Vagina (tissue), 2 donors: ENCODE measurements at regions not wholly inside any gene's neighbourhood (a gene's known extent, or its start where the extent isn't known, plus 50 kb on each side); places are given as distances from the start of the nearest gene placed in this dataset.

Experiments used
- POLR2A ChIP-seq, 2 donors: fragments of 450-650 bp; IDR thresholded peaks; one replicate each; pipeline ENCODE4 v1.6.1; 2017; ENCODE audit warnings: antibody characterized with exemption in 2 of 2, mild to moderate bottlenecking in 2 of 2, moderate library complexity in 2 of 2
- TF ChIP-seq, protein P1 (sequence below), 3 experiments: fragments of 450-650 bp in 2 of 3; fragments of 200-600 bp in 1 of 3; sonication (generic) in 1 of 3; IDR thresholded peaks; one replicate each; pipeline ENCODE4 v1.5.1; 2017 to 2019; ENCODE audit warnings: antibody characterized with exemption in 3 of 3, mild to moderate bottlenecking in 2 of 3, moderate library complexity in 2 of 3

DNA sequence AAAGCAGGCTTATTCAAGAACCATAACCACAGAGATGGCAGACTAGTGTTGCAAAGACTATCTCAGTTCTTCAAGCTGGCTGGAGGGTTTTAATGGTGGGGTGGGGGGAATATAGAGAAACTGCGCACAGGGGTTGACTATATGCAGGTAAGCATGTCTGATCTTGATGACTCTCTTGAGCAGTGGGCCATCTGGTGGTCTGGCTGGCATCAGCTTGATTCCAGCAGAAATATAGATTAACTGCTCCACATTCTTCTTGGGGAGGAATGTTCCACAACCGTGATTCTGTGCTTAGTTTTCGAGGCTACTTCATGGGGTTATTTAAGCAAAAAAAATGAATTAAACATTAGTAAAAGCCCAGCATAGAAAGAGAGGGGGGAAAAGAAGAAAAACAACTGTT, 158.8 kb upstream of the PGR start:
- TF ChIP-seq, protein P1, sequence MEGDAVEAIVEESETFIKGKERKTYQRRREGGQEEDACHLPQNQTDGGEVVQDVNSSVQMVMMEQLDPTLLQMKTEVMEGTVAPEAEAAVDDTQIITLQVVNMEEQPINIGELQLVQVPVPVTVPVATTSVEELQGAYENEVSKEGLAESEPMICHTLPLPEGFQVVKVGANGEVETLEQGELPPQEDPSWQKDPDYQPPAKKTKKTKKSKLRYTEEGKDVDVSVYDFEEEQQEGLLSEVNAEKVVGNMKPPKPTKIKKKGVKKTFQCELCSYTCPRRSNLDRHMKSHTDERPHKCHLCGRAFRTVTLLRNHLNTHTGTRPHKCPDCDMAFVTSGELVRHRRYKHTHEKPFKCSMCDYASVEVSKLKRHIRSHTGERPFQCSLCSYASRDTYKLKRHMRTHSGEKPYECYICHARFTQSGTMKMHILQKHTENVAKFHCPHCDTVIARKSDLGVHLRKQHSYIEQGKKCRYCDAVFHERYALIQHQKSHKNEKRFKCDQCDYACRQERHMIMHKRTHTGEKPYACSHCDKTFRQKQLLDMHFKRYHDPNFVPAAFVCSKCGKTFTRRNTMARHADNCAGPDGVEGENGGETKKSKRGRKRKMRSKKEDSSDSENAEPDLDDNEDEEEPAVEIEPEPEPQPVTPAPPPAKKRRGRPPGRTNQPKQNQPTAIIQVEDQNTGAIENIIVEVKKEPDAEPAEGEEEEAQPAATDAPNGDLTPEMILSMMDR (IDR thresholded peaks at IDR 0.05): no peak
- no peak for TF ChIP-seq POLR2A (IDR thresholded peaks at IDR 0.05)
